Effector CD8-positive, alpha-beta T cell (primary cell): ENCODE measurements at regions not wholly inside any gene's neighbourhood (a gene's known extent, or its start where the extent isn't known, plus 50 kb on each side); places are given as distances from the start of the nearest gene placed in this dataset.

Experiments used
- DNase-seq: peaks from one replicate; lab custom pipeline; 2025; lab: John Stamatoyannopoulos, UW

DNA sequence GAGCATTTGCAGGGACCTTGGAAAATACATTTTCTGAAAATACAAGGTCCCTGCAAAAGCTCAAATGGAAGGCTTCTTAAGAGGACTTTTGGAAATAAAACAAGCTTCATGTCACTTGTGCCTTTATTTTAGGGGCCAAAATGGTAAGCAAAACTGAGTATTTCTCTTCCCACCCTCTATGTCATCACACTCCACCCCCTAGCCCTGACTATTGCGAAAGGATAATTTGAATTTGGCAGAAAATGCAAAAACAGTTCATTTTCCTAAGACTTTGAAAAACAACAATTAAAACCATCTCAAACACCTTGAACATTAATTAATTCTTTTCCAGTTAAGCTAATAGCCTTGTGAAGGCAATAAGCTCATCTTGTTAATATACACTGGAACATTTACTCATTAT lies 201.7 kb downstream of the TM2D1 start:
- DNase-seq = no peak

DNA sequence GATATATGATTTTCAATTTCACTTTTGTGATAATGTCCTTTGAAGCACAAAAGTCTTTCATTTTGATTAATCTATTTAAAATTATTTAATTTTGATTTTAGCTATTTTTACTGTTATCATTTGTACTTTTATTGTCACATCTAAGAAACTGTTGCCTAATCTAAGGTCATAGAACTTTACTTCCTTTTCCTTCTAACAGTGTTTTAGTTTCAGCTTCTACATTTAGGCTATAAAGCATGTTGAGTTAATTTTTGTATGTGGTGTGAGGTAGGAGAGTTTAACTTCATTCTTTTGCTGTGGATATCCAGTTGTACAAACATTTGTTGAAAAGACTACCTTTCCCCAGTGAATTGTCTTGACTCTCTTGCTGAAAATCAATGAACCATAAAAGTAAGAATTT lies 204.5 kb downstream of the TM2D1 start:
- no peak for DNase-seq

DNA sequence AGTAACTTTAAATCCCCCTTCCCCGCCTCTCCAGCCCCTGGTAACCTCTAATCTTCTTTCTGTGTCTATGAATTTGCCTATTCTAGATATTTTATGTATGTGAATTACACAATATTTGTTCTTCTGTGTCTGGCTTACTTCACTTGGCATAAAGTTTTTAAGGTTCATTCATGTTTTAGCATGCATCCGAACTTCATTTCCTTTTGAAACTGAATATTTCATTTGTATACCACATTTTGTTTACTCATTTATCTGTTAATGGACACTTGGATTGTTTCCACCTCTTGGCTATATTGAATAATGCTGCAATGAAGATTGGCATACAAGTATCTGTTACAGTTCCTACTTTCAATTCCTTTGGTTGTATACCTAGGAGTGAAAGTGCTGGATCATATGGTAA lies 205.3 kb downstream of the TM2D1 start:
- no peak for DNase-seq

GRCh38 chr1:61518670-61519400 lies 206.1 kb downstream of the TM2D1 start:
- DNase-seq = no peak

- DNase-seq = no peak
These were observed 207.6 kb downstream of the TM2D1 start for GRCh38 chr1:61517345-61517744.

GRCh38 chr1:61515096-61515495 lies 209.8 kb downstream of the TM2D1 start:
- DNase-seq = no peak
